NCI-H1105 treated with DMSO at 0.1 percent for 48 hours (cell line): ENCODE measurements at regions not wholly inside any gene's neighbourhood (a gene's known extent, or its start where the extent isn't known, plus 50 kb on each side); places are given as distances from the start of the nearest gene placed in this dataset.

Experiments used
- DNase-seq: peaks from one replicate; lab custom pipeline; 2025; lab: John Stamatoyannopoulos, UW

DNA sequence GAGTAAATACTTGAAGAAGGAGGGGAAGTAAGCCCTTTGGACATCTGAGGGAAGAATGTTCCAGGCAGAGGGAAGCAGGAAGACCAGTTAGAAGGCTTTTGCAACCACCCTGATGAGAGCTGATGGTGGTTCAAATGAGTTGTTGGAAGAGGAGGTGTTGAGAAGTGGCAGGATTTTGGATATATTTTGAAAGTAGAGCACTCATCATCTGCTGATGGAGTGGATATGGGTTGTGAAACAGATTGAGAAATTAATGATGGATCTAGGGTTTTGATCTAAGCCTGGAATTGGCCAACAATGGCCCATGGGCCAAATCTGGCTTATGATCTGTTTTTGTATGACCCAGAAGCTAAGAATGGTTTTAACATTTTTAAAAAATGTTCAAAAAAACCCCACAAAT is 230.7 kb downstream of the NDFIP2 start:
- no peak for DNase-seq

DNA sequence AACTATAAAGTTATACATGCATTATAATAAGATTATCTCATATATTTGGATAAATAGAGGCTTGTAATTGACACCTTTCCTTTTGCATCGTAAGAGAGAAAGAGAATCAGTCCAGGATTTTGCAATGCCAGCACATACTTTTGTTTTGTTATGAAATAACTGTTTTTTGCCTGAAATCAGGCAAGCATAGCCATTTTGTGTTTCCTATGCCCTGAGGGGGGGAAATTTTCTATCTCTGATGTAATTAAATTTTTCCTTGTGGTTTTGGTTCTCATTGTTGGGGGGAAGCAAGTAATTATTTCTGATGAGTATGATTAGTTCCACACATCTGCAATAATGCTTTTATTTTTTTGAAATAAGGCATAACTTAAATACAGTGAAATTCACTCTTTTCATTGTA is 229.4 kb downstream of the NDFIP2 start:
- no peak for DNase-seq

DNA sequence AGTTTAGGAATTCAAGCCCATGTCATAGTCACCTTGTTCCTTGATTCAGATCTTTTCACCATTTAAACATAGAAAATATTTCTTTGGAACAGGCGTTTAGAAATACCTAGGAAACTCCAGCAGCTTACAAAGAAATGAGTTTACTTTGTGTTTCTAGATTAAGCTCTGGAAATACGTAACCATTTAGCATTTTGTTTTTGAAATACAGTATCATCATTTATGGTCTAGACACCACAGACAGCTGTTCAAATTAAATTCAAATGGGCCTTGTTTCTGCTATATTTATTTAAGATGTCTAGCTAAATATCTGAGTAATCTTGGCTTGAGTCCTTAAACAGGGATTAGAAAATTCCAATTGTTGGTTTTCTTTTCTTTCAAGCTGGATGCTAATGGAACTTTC is 228.5 kb downstream of the NDFIP2 start:
- no peak for DNase-seq

DNA sequence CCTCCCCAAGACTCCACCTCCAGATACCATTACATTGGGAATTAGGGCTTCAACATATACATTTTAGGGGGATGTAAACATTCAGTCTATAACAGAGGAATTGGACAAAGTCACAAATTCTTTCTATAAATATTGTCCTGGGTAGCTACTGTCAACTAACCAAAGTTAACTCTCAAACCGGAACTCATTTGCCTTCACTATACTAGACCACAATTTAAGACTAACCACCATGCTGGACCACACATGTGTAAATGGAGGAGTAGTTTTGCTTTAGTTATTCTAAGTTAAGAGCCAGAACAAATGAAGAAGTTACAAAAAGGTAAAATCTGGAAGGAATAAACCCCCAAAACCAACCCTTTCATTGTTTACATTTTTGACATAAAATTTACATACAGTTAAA is 222.8 kb downstream of the NDFIP2 start:
- DNase-seq, result no peak

DNA sequence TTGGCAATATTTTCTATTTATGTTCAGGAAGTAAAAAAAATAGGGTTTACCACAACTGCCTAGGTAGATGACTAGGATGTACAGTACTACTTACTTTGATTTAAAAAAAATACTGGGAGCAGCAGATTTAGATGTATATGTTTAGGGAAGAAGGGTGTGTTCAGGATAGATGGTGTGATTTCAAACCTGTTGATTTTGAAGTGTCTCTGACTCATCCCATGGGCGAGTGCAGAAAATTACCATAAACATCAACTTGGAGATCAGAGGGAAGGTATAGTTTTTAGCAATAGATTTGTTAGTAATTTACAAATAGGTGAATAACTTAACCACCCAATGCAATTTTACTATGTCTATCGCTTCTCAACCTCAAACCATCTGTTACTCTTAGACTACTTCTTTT is 214.8 kb downstream of the NDFIP2 start:
- DNase-seq, result no peak

DNA sequence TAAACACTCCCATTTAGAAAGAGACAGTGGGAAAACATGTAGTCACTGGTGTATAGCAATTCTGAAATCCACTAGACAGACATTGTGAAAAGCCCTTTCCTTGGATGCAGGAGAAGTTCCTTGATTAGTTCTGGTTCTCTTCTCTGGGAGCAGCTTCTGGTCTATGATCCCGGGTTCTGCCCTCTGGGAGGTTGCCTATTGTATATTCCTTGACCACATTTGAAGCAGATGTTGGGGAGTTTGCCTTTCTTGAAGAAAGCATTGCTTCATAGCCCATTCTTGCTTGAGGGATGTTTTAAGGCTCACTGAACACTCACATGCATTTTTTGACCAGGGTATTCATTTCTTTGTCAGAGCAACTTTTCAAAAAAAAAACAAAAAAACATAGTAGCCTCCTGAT is 211.9 kb downstream of the NDFIP2 start:
- no peak for DNase-seq

DNA sequence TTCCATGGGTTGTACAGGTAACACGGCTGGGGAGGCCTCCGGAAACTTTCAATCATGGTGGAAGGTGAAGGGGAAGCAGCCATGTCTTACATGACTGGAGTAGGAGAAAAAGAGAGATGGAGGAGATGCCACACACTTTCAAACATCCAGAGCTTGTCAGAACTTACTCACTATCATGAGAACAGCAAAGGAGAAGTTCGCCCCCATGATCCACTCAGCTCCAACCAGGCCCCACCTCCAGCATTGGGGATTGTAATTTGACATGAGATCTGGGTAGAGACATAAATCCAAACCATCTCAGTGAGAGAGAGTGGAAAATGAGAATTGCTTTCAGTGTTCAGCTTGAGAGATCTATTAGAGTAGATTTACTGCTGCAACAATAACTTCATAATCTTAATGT is 210.9 kb downstream of the NDFIP2 start:
- DNase-seq, result no peak

DNA sequence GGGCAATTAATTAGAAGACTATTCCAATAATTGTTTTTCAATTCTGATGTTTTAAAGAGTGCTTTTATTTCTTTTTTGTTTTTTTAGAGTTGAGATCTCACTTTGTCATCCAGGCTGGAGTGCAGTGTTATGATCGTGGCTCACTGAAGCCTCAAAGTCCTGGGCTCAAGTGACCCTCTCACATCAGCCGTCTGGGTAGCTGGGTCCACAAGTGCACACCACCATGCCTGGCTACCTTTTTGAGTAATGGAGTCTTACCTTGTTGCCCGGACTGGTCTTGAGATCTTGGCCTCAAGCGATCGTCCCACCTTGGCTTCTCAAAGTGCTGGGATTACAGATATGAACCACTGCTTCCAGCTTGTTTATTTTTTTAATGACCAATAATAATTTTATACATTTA is 207.8 kb downstream of the NDFIP2 start:
- DNase-seq, result no peak

DNA sequence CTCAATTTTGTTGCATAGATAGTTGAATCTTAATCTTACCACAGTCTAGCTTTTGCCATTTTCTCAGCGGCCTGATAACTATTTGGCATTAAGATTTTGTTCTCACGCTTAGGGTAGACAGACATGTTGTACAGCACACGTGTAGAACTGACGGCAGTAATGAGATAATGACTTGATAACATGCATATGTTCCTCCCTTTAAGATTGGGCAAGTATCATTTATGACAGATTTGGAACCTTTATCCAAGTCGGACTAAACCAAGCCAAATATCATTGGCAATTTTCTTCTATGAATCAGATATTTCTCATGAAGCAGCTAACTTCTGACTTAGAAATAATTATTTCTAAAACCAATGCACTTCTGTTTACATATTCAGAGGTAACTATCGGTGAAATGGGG is 205.5 kb downstream of the NDFIP2 start:
- no peak for DNase-seq

DNA sequence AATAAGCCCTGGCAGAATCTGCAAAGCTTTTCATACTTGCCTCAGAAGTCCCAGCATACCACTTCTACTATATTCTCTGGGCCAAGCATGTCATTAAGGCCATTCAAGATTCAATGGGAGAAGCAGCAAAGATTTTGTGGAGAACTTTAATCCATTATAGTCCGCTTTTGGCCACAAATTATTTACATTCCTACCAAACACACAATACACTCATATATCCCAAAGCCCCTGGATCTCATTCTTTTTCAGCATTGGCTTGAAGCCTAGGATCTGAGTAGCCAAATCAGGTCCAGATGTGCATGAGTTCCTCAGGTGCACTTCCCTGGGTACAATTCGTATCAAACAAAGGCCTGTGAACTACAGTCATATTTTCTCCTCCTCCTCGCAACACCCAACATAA is 203.4 kb downstream of the NDFIP2 start:
- DNase-seq, result no peak

DNA sequence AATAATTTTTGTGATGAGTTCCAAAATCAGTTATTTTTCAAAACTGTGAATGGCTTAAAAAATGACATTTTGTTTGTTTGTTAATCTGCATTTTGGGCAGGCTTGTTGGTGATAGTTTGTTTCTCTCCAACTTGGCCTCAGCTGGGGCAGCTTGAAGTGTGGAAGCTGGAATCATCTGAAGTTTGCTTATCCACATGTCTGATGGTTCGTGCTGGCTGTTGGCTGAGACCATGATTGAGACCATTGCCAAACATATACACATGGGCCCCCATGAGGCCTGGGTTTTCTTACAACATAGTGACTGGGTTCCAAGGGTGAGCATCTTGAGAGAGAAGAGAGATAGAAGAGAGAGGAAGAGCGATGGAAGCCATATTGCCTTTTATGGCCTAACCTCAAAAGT is 201.2 kb downstream of the NDFIP2 start:
- no peak for DNase-seq

DNA sequence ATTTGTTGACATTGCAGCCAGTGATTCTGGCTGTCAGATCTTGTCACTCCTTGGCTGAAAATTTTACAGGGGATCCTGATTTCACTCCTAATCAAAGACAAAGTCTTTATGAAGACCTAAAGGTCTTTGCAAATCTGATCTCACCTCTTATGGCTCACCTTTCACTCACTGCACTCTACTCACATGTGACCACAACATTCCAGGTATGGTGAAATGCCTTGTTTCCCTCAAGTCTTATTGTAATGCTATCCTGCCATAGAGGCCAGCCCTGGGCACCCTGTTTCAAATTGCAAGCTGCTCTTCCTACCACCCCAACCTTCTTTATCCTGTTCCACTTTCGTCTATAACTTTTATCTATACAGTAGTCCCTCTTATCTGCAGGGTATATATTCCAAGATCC is 200.1 kb downstream of the NDFIP2 start:
- DNase-seq, result no peak

DNA sequence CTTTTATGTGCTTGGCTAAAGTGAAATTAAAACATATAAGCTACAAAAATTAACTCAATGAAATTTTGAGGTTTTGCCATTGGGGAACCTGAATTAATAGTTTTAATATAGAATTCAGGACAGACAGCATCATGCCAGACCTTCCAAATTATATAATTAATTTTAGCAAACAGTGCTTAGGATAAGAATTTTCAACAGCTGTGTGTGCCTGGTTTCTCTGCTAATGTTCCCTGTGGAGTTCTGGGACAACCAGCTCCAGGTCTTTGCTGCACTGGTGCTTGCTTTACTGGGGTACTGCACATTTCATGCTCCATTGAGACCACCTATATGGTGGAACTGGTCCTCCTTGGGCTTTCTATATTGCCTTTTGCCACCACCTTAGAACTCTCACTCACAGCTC is 199.5 kb downstream of the NDFIP2 start:
- DNase-seq, result no peak

DNA sequence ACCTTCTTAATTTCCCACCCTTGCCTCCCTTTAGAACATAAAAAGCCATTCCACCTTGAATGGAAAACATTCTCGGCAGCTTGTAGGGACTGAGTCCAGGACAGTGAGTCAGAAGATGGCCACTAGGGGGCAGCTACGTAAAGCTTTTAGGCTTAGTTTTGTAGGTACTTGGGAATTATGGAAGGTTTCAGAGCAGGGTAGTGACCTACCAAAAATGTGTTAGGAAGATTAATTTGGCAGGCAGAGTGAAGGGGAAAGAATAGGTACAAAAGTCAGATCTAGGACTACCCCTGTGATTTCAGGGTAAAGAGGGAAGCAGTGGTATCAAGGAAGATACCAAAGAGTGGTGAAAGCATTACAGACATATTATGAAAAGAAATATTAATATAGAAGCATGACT is 198.4 kb downstream of the NDFIP2 start:
- DNase-seq, result peak; percentile 13

DNA sequence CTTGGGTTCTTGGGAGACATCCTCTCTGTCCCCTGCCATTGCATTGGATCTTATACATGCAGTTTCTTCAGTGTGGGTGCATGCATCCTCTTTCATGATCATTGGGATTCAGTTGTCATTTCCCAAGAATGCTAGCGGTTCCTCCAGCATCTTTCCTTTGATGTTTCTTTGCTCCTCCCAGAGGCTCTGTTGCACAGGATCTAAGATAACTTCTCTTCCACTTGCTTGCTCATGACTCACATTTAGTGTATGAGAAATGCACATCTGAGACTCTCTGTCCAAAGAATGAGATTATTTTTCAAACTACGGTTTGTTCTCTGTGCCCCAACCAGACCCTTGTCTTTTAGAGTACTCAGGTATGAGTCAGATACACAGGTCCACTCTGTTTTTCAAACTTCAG is 197.1 kb downstream of the NDFIP2 start:
- DNase-seq, result no peak

DNA sequence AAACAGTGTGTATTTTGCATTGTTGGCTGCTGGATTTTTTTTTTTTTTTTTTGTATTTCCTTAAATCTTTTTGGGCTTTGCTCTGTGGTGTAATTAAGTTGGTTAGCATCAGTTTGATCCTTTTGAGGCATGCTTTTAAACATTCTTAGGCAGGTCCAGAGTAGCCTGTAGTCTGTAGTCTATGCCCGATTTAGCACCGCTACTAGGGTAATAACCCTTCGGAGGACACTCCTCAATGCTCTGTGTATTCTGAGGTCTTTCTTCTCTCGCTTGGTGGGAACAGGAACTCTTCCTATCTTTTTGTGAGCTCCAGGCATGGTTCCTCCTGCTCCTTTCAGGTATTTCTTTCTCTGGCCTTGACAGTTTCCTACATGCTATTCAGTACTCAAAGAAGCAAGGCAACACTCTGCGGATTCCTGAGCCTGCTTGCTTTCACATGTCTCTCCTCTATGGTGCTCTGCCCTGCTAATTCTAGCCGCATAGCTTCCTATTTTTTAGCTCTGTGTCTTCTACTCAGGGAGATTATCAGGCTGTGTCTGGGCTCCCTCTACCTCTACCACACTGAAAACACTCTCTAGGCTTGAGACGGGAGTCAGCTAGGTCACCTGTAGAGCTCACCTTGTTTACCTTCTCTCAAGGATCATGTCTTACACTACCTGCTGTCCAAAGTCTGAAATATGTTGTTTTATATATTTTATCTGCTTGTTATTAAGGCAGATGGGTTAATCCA is 195.1 kb downstream of the NDFIP2 start:
- DNase-seq, result no peak

DNA sequence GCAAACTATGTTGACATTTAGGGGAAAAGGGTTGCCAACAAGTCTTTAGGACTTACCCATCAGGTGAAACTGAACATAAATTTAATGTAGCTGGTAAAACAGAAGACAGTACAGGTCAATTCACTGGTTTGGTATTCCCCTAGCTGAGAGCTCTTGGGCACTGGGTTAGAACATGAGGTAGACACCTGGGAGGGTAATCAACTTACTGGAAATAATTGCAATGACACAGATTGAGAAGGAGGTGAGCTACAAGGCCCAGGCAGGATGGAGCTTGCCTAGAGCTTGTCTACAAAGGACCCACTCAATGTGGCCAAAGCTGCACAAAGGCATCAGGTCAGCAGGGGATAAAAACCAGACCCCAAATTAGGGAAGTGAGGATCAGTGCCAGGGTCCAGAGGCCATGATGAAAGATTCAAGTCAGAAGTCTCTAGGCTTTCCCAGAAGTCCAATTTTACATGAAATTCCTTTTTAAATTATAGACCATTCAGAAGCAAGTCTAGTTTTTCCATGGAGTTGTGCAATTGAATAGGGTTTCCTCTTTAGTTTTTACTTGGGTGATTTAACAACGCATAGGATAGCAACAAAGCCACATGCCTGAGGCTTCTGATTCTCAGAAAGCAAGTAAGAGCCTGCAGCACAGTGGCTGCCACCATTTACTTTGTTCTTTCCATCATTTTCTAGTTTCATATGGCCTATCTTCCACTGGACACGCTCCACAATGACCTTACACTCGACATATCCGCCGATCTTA is 194.0 kb downstream of the NDFIP2 start:
- no peak for DNase-seq

DNA sequence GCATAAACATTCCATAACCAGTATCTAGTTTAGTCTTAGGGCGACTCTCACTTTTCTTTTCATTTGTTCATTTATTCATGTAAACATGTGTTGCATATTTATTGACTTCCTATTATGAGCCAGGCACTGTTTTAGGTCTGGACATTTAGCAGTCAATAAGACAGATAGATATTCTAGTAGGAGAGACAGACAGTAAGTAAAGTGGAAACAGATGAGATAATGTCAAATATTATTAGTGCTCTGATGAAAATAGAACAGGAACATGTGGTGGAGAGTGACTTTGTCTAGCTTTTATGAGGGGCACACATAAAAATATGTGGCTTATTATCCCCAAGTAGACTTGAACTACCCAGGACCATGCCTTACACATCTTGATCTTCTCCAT is 193.0 kb downstream of the NDFIP2 start:
- DNase-seq, result no peak

DNA sequence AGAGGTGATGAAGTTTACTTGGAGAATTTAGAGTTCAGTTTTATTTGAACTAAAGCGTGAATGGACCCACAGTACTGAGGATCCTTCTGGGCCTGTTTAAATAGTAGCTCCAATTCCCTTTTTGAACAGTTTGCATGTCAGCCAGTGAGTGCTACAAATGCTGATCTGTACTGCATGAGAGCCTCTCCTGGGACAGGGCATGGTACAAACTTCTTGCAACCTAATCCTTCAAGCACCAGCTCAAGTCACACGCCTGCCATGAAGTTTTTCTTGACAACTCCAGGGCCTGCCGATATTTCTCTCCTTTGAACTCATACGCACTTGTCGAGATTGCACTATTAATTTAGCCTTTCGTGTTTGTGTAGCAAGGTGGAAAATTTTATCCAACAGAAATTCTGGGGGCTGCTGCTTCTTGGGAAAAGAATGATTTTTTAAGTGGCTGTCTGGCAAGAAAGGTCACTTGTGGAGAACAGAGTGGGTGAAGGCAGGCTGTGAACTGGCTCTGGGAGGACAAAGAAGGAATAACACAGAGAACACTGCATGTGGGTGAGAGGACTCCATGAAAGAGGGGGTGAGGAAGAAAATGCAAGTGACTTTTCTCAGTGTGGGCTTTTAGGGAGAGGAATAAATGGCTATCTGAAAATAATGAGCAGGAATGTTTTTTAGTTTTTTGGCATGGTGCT is 192.5 kb downstream of the NDFIP2 start:
- DNase-seq, result no peak

DNA sequence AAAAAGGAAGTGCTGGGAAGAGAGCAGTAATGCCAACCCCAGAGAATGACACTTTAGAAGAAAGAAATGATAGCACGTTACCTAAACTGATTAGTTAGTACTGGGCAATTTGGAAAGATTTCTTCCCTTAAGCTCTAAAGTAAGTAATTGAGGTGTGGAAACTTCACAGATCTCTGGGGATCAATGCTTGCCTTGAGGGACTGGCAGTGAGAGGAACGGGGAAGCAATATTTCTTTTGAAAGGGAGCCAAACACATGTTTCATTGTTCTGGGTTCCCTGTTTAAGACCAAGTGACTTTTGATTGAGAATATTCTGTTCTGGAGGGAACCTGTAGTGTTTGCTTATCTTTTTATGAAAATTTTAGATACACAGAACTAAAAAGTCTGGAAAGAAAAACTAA is 190.5 kb downstream of the NDFIP2 start:
- DNase-seq, result no peak

DNA sequence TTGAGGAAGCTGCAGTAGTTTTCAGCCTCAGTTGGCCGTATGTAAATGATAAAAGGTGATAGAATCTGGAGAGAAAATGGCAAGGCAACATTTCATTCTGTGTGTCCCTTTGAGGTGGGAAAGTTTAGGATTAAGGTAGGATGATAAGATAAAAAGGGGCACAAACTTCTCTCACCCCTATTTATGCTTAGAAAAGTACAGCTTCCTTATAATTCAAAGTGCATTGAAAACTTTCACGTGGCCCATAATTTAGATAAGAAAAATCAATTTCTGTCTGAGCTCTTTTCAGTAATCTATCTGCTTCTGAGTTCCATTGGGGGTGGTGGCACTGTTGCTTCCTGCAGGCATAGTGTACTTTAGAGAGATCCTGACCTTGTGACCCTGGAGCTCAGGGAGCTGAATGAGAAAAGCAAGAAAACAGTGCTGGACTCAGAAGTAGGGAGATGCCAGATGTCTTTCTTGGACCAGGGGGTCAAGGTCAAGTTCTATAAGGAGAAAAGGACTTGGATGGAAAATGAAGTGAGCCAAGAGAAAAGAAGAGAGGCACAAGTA is 187.3 kb downstream of the NDFIP2 start:
- no peak for DNase-seq

DNA sequence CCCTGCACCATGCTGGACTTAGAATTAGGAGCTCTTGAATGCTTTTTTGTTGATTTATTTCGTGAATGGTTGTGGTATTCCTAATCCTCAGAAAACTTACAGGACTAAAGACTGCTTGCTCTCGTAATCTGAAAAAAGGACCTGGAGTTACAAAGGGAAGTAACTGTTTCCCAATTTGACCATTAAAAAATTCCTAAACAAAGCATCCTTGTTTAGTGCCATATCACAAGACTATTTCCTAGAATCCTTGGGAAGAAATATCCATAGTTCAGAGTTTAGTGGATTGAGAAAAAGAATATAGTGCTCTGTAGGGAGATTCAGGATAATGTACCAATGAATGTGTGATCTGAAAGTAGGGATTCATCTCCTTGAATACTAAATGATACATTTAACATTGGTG is 186.8 kb downstream of the NDFIP2 start:
- DNase-seq, result no peak
